HCT116 (cell line): ENCODE measurements at regions not wholly inside any gene's neighbourhood (a gene's known extent, or its start where the extent isn't known, plus 50 kb on each side); places are given as distances from the start of the nearest gene placed in this dataset.

Source experiments
- ATAC-seq: fragments of 200-7000 bp; cut with Tn5 transposase; 2 replicates; pipeline ENCODE4 v1.9.1; 2020; ENCODE audit warnings: mild to moderate bottlenecking, moderate library complexity
- BruUV-seq: library from RNA; stranded (reverse); fragments of 400-500 nt; replicated peaks from 2 replicates; lab custom pipeline; 2021; lab: Mats Ljungman, UMichigan
- CTCF ChIA-PET: fragments of 300-600 bp; sonication (Branson Sonifier 250); formaldehyde crosslinking; loops from one replicate; lab custom pipeline; 2021; ENCODE audit warnings: antibody characterized with exemption; lab: Charles Lee
- POLR2A ChIA-PET: fragments of 300-600, 350-600 bp; sonication (Branson Sonifier 250); formaldehyde crosslinking; loops from one replicate; lab custom pipeline; 2021; ENCODE audit warnings: antibody characterized with exemption; lab: Charles Lee
- RAD21 ChIA-PET, 2 experiments: fragments of 300-600 bp; sonication (Branson Sonifier 250); formaldehyde crosslinking; loops; one replicate each; lab custom pipeline; 2023; ENCODE audit warnings: low total read pairs in 2 of 2; ENCODE audit not compliant: uncharacterized antibody in 2 of 2, unreplicated experiment in 2 of 2, low non-redundant PET in 1 of 2; lab: Charles Lee
- DNase-seq: peaks from one replicate; pipeline ENCODE4 v3.0.0-alpha.2; 2010; ENCODE audit warnings: low read depth, low spot score
- H2AFZ ChIP-seq: fragments of 200-600 bp; shearing (Covaris generic), sonication (generic); 2 replicates; pipeline ENCODE4 v1.6.1; 2017; ENCODE audit warnings: low read depth, mixed run types, mixed read lengths, antibody characterized with exemption, low read length; ENCODE audit not compliant: poor library complexity, severe bottlenecking
- H3K27ac ChIP-seq: 2 replicates; pipeline ENCODE4 v1.5.1; 2012; ENCODE audit warnings: low read depth, low read length
- H3K27me3 ChIP-seq: fragments of 200-600 bp; sonication (generic); 2 replicates; pipeline ENCODE4 v1.6.1; 2016; ENCODE audit warnings: mixed run types, low read length, mixed read lengths; ENCODE audit not compliant: insufficient read depth
- H3K36me3 ChIP-seq, 2 experiments: fragments of 200-500 bp in 1 of 2; fragments of 200-600 bp in 1 of 2; sonication (Bioruptor generic) in 1 of 2; sonication (generic) in 1 of 2; 2 replicates each; pipeline versions ENCODE4 v1.5.1 to v1.6.1; 2014 to 2016; ENCODE audit warnings: low read length in 2 of 2, inconsistent platforms in 1 of 2, mixed read lengths in 1 of 2, mixed run types in 1 of 2; ENCODE audit not compliant: insufficient read depth in 2 of 2, control insufficient read depth in 1 of 2
- H3K4me1 ChIP-seq, 2 experiments: fragments of 200-600 bp in 1 of 2; sonication (generic) in 1 of 2; 2 replicates each; pipeline versions ENCODE4 v1.5.1 to v1.6.1; 2012 to 2017; ENCODE audit warnings: low read length in 2 of 2, inconsistent platforms in 1 of 2, mild to moderate bottlenecking in 1 of 2, mixed read lengths in 1 of 2, mixed run types in 1 of 2, moderate library complexity in 1 of 2; ENCODE audit not compliant: insufficient read depth in 2 of 2, control insufficient read depth in 1 of 2
- H3K4me2 ChIP-seq: fragments of 200-600 bp; sonication (generic); 2 replicates; pipeline ENCODE4 v1.6.1; 2017; ENCODE audit warnings: mixed run types, low read length, mixed read lengths
- H3K4me3 ChIP-seq, 2 experiments: fragments of 200-600 bp in 1 of 2; sonication (generic) in 1 of 2; replicated peaks in 1 of 2; 2 replicates each; pipeline ENCODE4 v1.5.1; 2011 to 2016; ENCODE audit warnings: low read length in 2 of 2, control low read depth in 1 of 2, low read depth in 1 of 2, mild to moderate bottlenecking in 1 of 2, mixed read lengths in 1 of 2, mixed run types in 1 of 2
- H3K79me2 ChIP-seq: fragments of 200-600 bp; sonication (generic); 2 replicates; pipeline ENCODE4 v1.6.1; 2017; ENCODE audit warnings: mild to moderate bottlenecking, mixed run types, low read length, moderate library complexity, mixed read lengths; ENCODE audit not compliant: insufficient read depth
- H3K9ac ChIP-seq: fragments of 200-600 bp; sonication (generic); 2 replicates; pipeline ENCODE4 v1.6.1; 2016; ENCODE audit warnings: low read length, mixed read lengths
- H3K9me2 ChIP-seq: fragments of 200-600 bp; sonication (generic), shearing (Covaris generic); 2 replicates; pipeline ENCODE4 v1.6.1; 2017; ENCODE audit warnings: mixed run types, mild to moderate bottlenecking, moderate library complexity; ENCODE audit not compliant: insufficient read depth
- H3K9me3 ChIP-seq, 2 experiments: fragments of 200-500 bp in 1 of 2; fragments of 200-600 bp in 1 of 2; sonication (Bioruptor generic) in 1 of 2; sonication (generic) in 1 of 2; 2 replicates each; pipeline ENCODE4 v1.6.1; 2014 to 2017; ENCODE audit warnings: low read length in 2 of 2, mixed read lengths in 2 of 2, inconsistent platforms in 1 of 2, low read depth in 1 of 2, mild to moderate bottlenecking in 1 of 2, mixed run types in 1 of 2, moderate library complexity in 1 of 2; ENCODE audit not compliant: control insufficient read depth in 1 of 2, insufficient read depth in 1 of 2
- H4K20me1 ChIP-seq: fragments of 200-600 bp; sonication (generic), shearing (Covaris generic); 2 replicates; pipeline ENCODE4 v1.6.1; 2017; ENCODE audit warnings: mixed run types, mild to moderate bottlenecking, moderate library complexity; ENCODE audit not compliant: insufficient read depth
- CEBPB ChIP-seq: IDR thresholded peaks from 2 replicates; pipeline ENCODE4 v1.6.1; 2012; ENCODE audit warnings: low read depth
- FOSL1 ChIP-seq: IDR thresholded peaks from 2 replicates; pipeline ENCODE4 v1.6.1; 2012; ENCODE audit warnings: low read depth
- POLR2AphosphoS5 ChIP-seq: IDR thresholded peaks from 2 replicates; pipeline ENCODE4 v1.6.1; 2011; ENCODE audit warnings: mild to moderate bottlenecking, low read depth, low read length, moderate library complexity
- REST ChIP-seq: IDR thresholded peaks from 2 replicates; pipeline ENCODE4 v1.6.1; 2012; ENCODE audit warnings: low read depth
- ZFX ChIP-seq: fragments of 450-650 bp; IDR thresholded peaks from 2 replicates; pipeline ENCODE4 v1.6.1; 2017
- intact Hi-C: fragments of 100-400 bp; cut with micrococcal nuclease; formaldehyde crosslinking; loops from 2 replicates; pipeline ENCODE4 v1.10.0; 2022
- TF ChIP-seq, protein P1 (sequence below): IDR thresholded peaks from 2 replicates; pipeline ENCODE4 v1.6.1; 2011; ENCODE audit warnings: mild to moderate bottlenecking, low read length, moderate library complexity; ENCODE audit not compliant: insufficient replicate concordance; ENCODE audit errors: extremely low read depth

GRCh38 chrX:40282348-40282747, 184.6 kb upstream of the BCOR start:
- no peak for DNase-seq
- Histone ChIP-seq H3K4me3 (no peak overlapping the region), H3K9me3 (no peaks in the 10 kb centered on the region), H3K27me3 (no peaks in the 10 kb centered on the region), H3K36me3 (no peaks in the 10 kb centered on the region), H4K20me1 (no peaks in the 10 kb centered on the region), H3K4me1 (no peaks in the 10 kb centered on the region), H3K9me2 (no peaks in the 10 kb centered on the region), H3K9ac (no peak overlapping the region), H3K79me2 (no peaks in the 10 kb centered on the region), H3K27ac (no peak overlapping the region), H2AFZ (no peak overlapping the region), H3K4me2 (no peak overlapping the region)
- BruUV-seq: no TSS peak
- no peak for ATAC-seq
- no peak for TF ChIP-seq CEBPB
- TF ChIP-seq ZFX: no peak
- no peak for TF ChIP-seq FOSL1
- TF ChIP-seq, protein P1, sequence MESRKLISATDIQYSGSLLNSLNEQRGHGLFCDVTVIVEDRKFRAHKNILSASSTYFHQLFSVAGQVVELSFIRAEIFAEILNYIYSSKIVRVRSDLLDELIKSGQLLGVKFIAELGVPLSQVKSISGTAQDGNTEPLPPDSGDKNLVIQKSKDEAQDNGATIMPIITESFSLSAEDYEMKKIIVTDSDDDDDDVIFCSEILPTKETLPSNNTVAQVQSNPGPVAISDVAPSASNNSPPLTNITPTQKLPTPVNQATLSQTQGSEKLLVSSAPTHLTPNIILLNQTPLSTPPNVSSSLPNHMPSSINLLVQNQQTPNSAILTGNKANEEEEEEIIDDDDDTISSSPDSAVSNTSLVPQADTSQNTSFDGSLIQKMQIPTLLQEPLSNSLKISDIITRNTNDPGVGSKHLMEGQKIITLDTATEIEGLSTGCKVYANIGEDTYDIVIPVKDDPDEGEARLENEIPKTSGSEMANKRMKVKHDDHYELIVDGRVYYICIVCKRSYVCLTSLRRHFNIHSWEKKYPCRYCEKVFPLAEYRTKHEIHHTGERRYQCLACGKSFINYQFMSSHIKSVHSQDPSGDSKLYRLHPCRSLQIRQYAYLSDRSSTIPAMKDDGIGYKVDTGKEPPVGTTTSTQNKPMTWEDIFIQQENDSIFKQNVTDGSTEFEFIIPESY: no peak
- no peak for TF ChIP-seq POLR2AphosphoS5
- TF ChIP-seq REST: no peak
- ChIA-PET CTCF (no interaction called here), POLR2A (no interaction called here), RAD21 (no interaction called here)
- intact Hi-C loops: no loop called here
